ENCODE measurements at regions not wholly inside any gene's neighbourhood (a gene's known extent, or its start where the extent isn't known, plus 50 kb on each side); places are given as distances from the start of the nearest gene placed in this dataset.

- Histone ChIP-seq H3K4me1 (replicated peaks in 1 of 2) (no peaks in the 10 kb centered on the region), H3K9me3 (replicated peaks in 1 of 3) (no peaks in the 10 kb centered on the region), H3K4me3 (no peak overlapping the region), H3K27ac (no peak overlapping the region), H3K36me3 (replicated peaks in 1 of 2) (no peaks in the 10 kb centered on the region), H3K27me3 (no peaks in the 10 kb centered on the region)
- TF ChIP-seq CTCF (IDR thresholded peaks at IDR 0.05) (no peak), POLR2A (IDR thresholded peaks at IDR 0.05) (no peak)
- WGBS, 4 donors = 72 to 75% (median 75%) methylated on average over 5 of the region's 5 CpGs
- no peak for DNase-seq
- intact Hi-C loops (cut with DNase I) = no loop called here
These were observed 67.7 kb upstream of the NTF3 start for GRCh38 chr12:5364036-5364770.

GRCh38 chr12:5369298-5369697 lies 62.6 kb upstream of the NTF3 start:
- H3K27ac ChIP-seq = no peak overlapping the region
- no peaks in the 10 kb centered on the region for H3K9me3 ChIP-seq (replicated peaks in 1 of 3)
- no peaks in the 10 kb centered on the region for H3K36me3 ChIP-seq (replicated peaks in 1 of 2)
- no peak overlapping the region for H3K4me3 ChIP-seq
- intact Hi-C loops (cut with DNase I) = no loop called here
- no peak for DNase-seq
- 65 to 79% (median 72%) methylated on average over 6 of the region's 6 CpGs for WGBS, 4 donors
- no peaks in the 10 kb centered on the region for H3K27me3 ChIP-seq
- TF ChIP-seq POLR2A (IDR thresholded peaks at IDR 0.05) = no peak
- no peaks in the 10 kb centered on the region for H3K4me1 ChIP-seq (replicated peaks in 1 of 2)

- DNase-seq = no peak
- Histone ChIP-seq H3K4me3 (no peak overlapping the region), H3K27ac (no peak overlapping the region), H3K27me3 (no peaks in the 10 kb centered on the region), H3K9me3 (replicated peaks in 1 of 3) (no peaks in the 10 kb centered on the region), H3K36me3 (replicated peaks in 1 of 2) (no peaks in the 10 kb centered on the region), H3K4me1 (replicated peaks in 1 of 2) (no peaks in the 10 kb centered on the region)
- 69 to 75% (median 71%) methylated on average over 3 of the region's 3 CpGs for WGBS, 4 donors
- no peak for TF ChIP-seq POLR2A (IDR thresholded peaks at IDR 0.05)
- no peak for TF ChIP-seq CTCF (IDR thresholded peaks at IDR 0.05)
- intact Hi-C loops (cut with DNase I) = no loop called here
These were observed 60.3 kb upstream of the NTF3 start for GRCh38 chr12:5371631-5372030.

- Histone ChIP-seq H3K36me3 (replicated peaks in 1 of 2) (no peaks in the 10 kb centered on the region), H3K27me3 (no peaks in the 10 kb centered on the region), H3K9me3 (replicated peaks in 1 of 3) (no peaks in the 10 kb centered on the region), H3K27ac (no peak overlapping the region), H3K4me3 (no peak overlapping the region), H3K4me1 (replicated peaks in 1 of 2) (no peaks in the 10 kb centered on the region)
- DNase-seq = no peak
- TF ChIP-seq CTCF (IDR thresholded peaks at IDR 0.05) = no peak
- TF ChIP-seq POLR2A (IDR thresholded peaks at IDR 0.05) = no peak
- intact Hi-C loops (cut with DNase I) = no loop called here
- 44 to 95% (median 88%) methylated on average over 1 of the region's 1 CpG; no CpG with 5 or more reads in 1 of the 4 donors for WGBS, 4 donors
These were observed 57.2 kb upstream of the NTF3 start for GRCh38 chr12:5374713-5375112.

All from adrenal gland (tissue), 9 donors.